H1 (cell line): ENCODE measurements at regions not wholly inside any gene's neighbourhood (a gene's known extent, or its start where the extent isn't known, plus 50 kb on each side); places are given as distances from the start of the nearest gene placed in this dataset.

Experiments
- CEBPB ChIP-seq: IDR thresholded peaks from 2 replicates; pipeline ENCODE4 v1.6.1; 2012; ENCODE audit warnings: low read depth, low read length
- CTCF ChIP-seq, 3 experiments: IDR thresholded peaks; 1 replicate in 2 of 3; 2 replicates in 1 of 3; pipeline versions ENCODE4 v1.5.1 to v1.6.1; 2011; ENCODE audit warnings: low read length in 3 of 3, mild to moderate bottlenecking in 3 of 3, inconsistent platforms in 2 of 3, low read depth in 1 of 3, moderate library complexity in 1 of 3; ENCODE audit not compliant: insufficient read depth in 1 of 3; ENCODE audit errors: control extremely low read depth in 1 of 3
- EZH2 ChIP-seq: fragments of 200-600 bp; sonication (generic); IDR thresholded peaks from 2 replicates; pipeline ENCODE4 v1.7.1; 2012; ENCODE audit warnings: low read depth, mild to moderate bottlenecking, moderate library complexity, low read length, inconsistent platforms; ENCODE audit not compliant: severe bottlenecking
- GABPA ChIP-seq: IDR thresholded peaks from 2 replicates; pipeline ENCODE4 v1.6.1; 2011; ENCODE audit warnings: mild to moderate bottlenecking, low read length, moderate library complexity, borderline replicate concordance; ENCODE audit not compliant: insufficient read depth
- KDM1A ChIP-seq: fragments of 200-600, 300-600 bp; sonication (generic); IDR thresholded peaks from 2 replicates; pipeline ENCODE4 v1.7.1; 2016; ENCODE audit warnings: mild to moderate bottlenecking, low read length, borderline replicate concordance
- MAX ChIP-seq: IDR thresholded peaks from 2 replicates; pipeline ENCODE4 v1.6.1; 2012; ENCODE audit warnings: inconsistent platforms
- PHF8 ChIP-seq: fragments of 200-600 bp; sonication (generic); conservative IDR thresholded peaks from 2 replicates; pipeline ENCODE4 v1.7.1; 2012; ENCODE audit warnings: low read depth, mild to moderate bottlenecking, inconsistent platforms, low read length, moderate library complexity
- POLR2A ChIP-seq, 2 experiments: IDR thresholded peaks; 1 replicate in 1 of 2; 2 replicates in 1 of 2; pipeline ENCODE4 v1.6.1; 2011; ENCODE audit warnings: low read depth in 2 of 2, low read length in 2 of 2, mild to moderate bottlenecking in 2 of 2; ENCODE audit errors: control extremely low read depth in 1 of 2
- POLR2AphosphoS5 ChIP-seq: IDR thresholded peaks from 2 replicates; pipeline ENCODE4 v1.6.1; 2011; ENCODE audit warnings: low read depth, low read length
- RFX5 ChIP-seq: IDR thresholded peaks from 2 replicates; pipeline ENCODE4 v1.6.1; 2011; ENCODE audit warnings: low read depth, low read length, improper control_type of control experiment, borderline replicate concordance
- RXRA ChIP-seq: IDR thresholded peaks from 2 replicates; pipeline ENCODE4 v1.6.1; 2011; ENCODE audit warnings: low read depth, mild to moderate bottlenecking, low read length, moderate library complexity; ENCODE audit not compliant: insufficient read depth
- SP1 ChIP-seq: IDR thresholded peaks from 2 replicates; pipeline ENCODE4 v1.6.1; 2011; ENCODE audit warnings: low read depth, low read length
- TEAD4 ChIP-seq: IDR thresholded peaks from 2 replicates; pipeline ENCODE4 v1.6.1; 2012; ENCODE audit warnings: low read depth, low read length, inconsistent platforms, mixed read lengths

- TF ChIP-seq TEAD4 (no peak), CTCF (IDR thresholded peaks at IDR 0.05; ENCODE audit: control extremely low read depth in 1 of 3, insufficient read depth in 1 of 3, low read depth in 1 of 3, low read length in 3 of 3) (no peak), MAX (no peak), PHF8 (no peak), POLR2A (IDR thresholded peaks at IDR 0.05; ENCODE audit: control extremely low read depth in 1 of 2, low read depth in 2 of 2, low read length in 2 of 2) (no peak), SP1 (no peak), GABPA (no peak), RFX5 (no peak), POLR2AphosphoS5 (no peak), EZH2 (no peak), RXRA (no peak), CEBPB (no peak), KDM1A (no peak)
Measured at GRCh38 chr11:69578167-69578566, 62.8 kb upstream of the CCND1 start.
